ENCODE measurements at regions not wholly inside any gene's neighbourhood (a gene's known extent, or its start where the extent isn't known, plus 50 kb on each side); places are given as distances from the start of the nearest gene placed in this dataset.

- Mint-ChIP-seq H3K36me3 (no peaks in the 10 kb centered on the region), H3K27me3 (no peaks in the 10 kb centered on the region), H3K27ac (no peak overlapping the region), H3K4me3 (no peak overlapping the region), H3K4me1 (no peaks in the 10 kb centered on the region), H3K9me3 (peaks cover 4 to 16% (median 8%) of the 10 kb centered on the region in 5 donors)
- ChIA-PET CTCF (no interaction called here), POLR2A (no interaction called here)
- Histone ChIP-seq H3K36me3 (ENCODE audit: insufficient read depth, low read length) (no peaks in the 10 kb centered on the region), H3K9me3 (ENCODE audit: low read length) (no peaks in the 10 kb centered on the region), H3K4me3 (ENCODE audit: low read length) (no peak overlapping the region), H3K27ac (ENCODE audit: low read depth, low read length) (no peak overlapping the region), H3K4me1 (ENCODE audit: insufficient read depth, low read length) (no peaks in the 10 kb centered on the region), H3K27me3 (ENCODE audit: insufficient read depth, low read length, poor library complexity, severe bottlenecking) (no peaks in the 10 kb centered on the region)
- no peak for DNase-seq
Measured at GRCh38 chr7:68535266-68535665, 1063.0 kb upstream of the AUTS2 start.

GRCh38 chr7:68537051-68537773 lies 1061.1 kb upstream of the AUTS2 start:
- ChIA-PET CTCF (no interaction called here), POLR2A (no interaction called here)
- Histone ChIP-seq H3K9me3 (ENCODE audit: low read length) (no peaks in the 10 kb centered on the region), H3K4me1 (ENCODE audit: insufficient read depth, low read length) (no peaks in the 10 kb centered on the region), H3K27me3 (ENCODE audit: insufficient read depth, low read length, poor library complexity, severe bottlenecking) (no peaks in the 10 kb centered on the region), H3K4me3 (ENCODE audit: low read length) (no peak overlapping the region), H3K27ac (ENCODE audit: low read depth, low read length) (no peak overlapping the region), H3K36me3 (ENCODE audit: insufficient read depth, low read length) (no peaks in the 10 kb centered on the region)
- H3K4me1 Mint-ChIP-seq: no peaks in the 10 kb centered on the region
- no peaks in the 10 kb centered on the region for H3K27me3 Mint-ChIP-seq
- peaks cover 8 to 14% (median 10%) of the 10 kb centered on the region in 5 donors for H3K9me3 Mint-ChIP-seq
- H3K4me3 Mint-ChIP-seq: no peak overlapping the region
- no peak for DNase-seq
- H3K36me3 Mint-ChIP-seq: no peaks in the 10 kb centered on the region
- no peak overlapping the region for H3K27ac Mint-ChIP-seq

GRCh38 chr7:68537774-68538071 lies 1060.6 kb upstream of the AUTS2 start:
- Histone ChIP-seq H3K27ac (ENCODE audit: low read depth, low read length) (no peak overlapping the region), H3K9me3 (ENCODE audit: low read length) (no peaks in the 10 kb centered on the region), H3K4me3 (ENCODE audit: low read length) (no peak overlapping the region), H3K27me3 (ENCODE audit: insufficient read depth, low read length, poor library complexity, severe bottlenecking) (no peaks in the 10 kb centered on the region), H3K36me3 (ENCODE audit: insufficient read depth, low read length) (no peaks in the 10 kb centered on the region), H3K4me1 (ENCODE audit: insufficient read depth, low read length) (no peaks in the 10 kb centered on the region)
- CTCF ChIA-PET: no interaction called here
- peaks cover 8 to 14% (median 10%) of the 10 kb centered on the region in 5 donors for H3K9me3 Mint-ChIP-seq
- H3K4me1 Mint-ChIP-seq: no peaks in the 10 kb centered on the region
- no peak overlapping the region for H3K4me3 Mint-ChIP-seq
- DNase-seq: no peak
- H3K27me3 Mint-ChIP-seq: no peaks in the 10 kb centered on the region
- no peak overlapping the region for H3K27ac Mint-ChIP-seq
- H3K36me3 Mint-ChIP-seq: no peaks in the 10 kb centered on the region
- POLR2A ChIA-PET: no interaction called here

- Histone ChIP-seq H3K9me3 (ENCODE audit: low read length) (no peaks in the 10 kb centered on the region), H3K27ac (ENCODE audit: low read depth, low read length) (no peak overlapping the region), H3K4me3 (ENCODE audit: low read length) (no peak overlapping the region), H3K27me3 (ENCODE audit: insufficient read depth, low read length, poor library complexity, severe bottlenecking) (no peaks in the 10 kb centered on the region), H3K36me3 (ENCODE audit: insufficient read depth, low read length) (no peaks in the 10 kb centered on the region), H3K4me1 (ENCODE audit: insufficient read depth, low read length) (no peaks in the 10 kb centered on the region)
- Mint-ChIP-seq H3K9me3 (peaks cover 5 to 20% (median 6%) of the 10 kb centered on the region in 5 donors), H3K4me1 (no peaks in the 10 kb centered on the region), H3K27ac (no peak overlapping the region), H3K27me3 (no peaks in the 10 kb centered on the region), H3K4me3 (no peak overlapping the region), H3K36me3 (no peaks in the 10 kb centered on the region)
- ChIA-PET POLR2A (no interaction called here), CTCF (no interaction called here)
- no peak for DNase-seq
Measured at GRCh38 chr7:68542831-68543230, 1055.4 kb upstream of the AUTS2 start.

- H3K4me1 ChIP-seq (ENCODE audit: insufficient read depth, low read length): no peaks in the 10 kb centered on the region
- Mint-ChIP-seq H3K4me1 (no peaks in the 10 kb centered on the region), H3K4me3 (no peak overlapping the region), H3K27ac (no peak overlapping the region), H3K9me3 (peaks cover 2 to 21% (median 8%) of the 10 kb centered on the region in 5 donors), H3K36me3 (no peaks in the 10 kb centered on the region), H3K27me3 (no peaks in the 10 kb centered on the region)
- H3K27me3 ChIP-seq (ENCODE audit: insufficient read depth, low read length, poor library complexity, severe bottlenecking): no peaks in the 10 kb centered on the region
- POLR2A ChIA-PET: no interaction called here
- no peaks in the 10 kb centered on the region for H3K9me3 ChIP-seq (ENCODE audit: low read length)
- no peak overlapping the region for H3K27ac ChIP-seq (ENCODE audit: low read depth, low read length)
- no peak for DNase-seq
- H3K36me3 ChIP-seq (ENCODE audit: insufficient read depth, low read length): no peaks in the 10 kb centered on the region
- no peak overlapping the region for H3K4me3 ChIP-seq (ENCODE audit: low read length)
- CTCF ChIA-PET: no interaction called here
Measured at GRCh38 chr7:68544851-68545250, 1053.4 kb upstream of the AUTS2 start.

GRCh38 chr7:68547181-68547580 lies 1051.1 kb upstream of the AUTS2 start:
- H3K36me3 Mint-ChIP-seq: no peaks in the 10 kb centered on the region
- no peaks in the 10 kb centered on the region for H3K4me1 Mint-ChIP-seq
- Histone ChIP-seq H3K9me3 (ENCODE audit: low read length) (no peaks in the 10 kb centered on the region), H3K4me3 (ENCODE audit: low read length) (no peak overlapping the region), H3K36me3 (ENCODE audit: insufficient read depth, low read length) (no peaks in the 10 kb centered on the region), H3K27me3 (ENCODE audit: insufficient read depth, low read length, poor library complexity, severe bottlenecking) (no peaks in the 10 kb centered on the region), H3K27ac (ENCODE audit: low read depth, low read length) (no peak overlapping the region), H3K4me1 (ENCODE audit: insufficient read depth, low read length) (no peaks in the 10 kb centered on the region)
- no peak overlapping the region for H3K27ac Mint-ChIP-seq
- ChIA-PET POLR2A (no interaction called here), CTCF (no interaction called here)
- H3K27me3 Mint-ChIP-seq: no peaks in the 10 kb centered on the region
- DNase-seq: no peak
- no peak overlapping the region for H3K4me3 Mint-ChIP-seq
- peaks cover 2 to 21% (median 8%) of the 10 kb centered on the region in 5 donors for H3K9me3 Mint-ChIP-seq

GRCh38 chr7:68547799-68548198 lies 1050.5 kb upstream of the AUTS2 start:
- POLR2A ChIA-PET: no interaction called here
- H3K9me3 Mint-ChIP-seq: peaks cover 2 to 21% (median 8%) of the 10 kb centered on the region in 5 donors
- no peak for DNase-seq
- H3K4me1 ChIP-seq (ENCODE audit: insufficient read depth, low read length): no peaks in the 10 kb centered on the region
- H3K4me1 Mint-ChIP-seq: no peaks in the 10 kb centered on the region
- no peaks in the 10 kb centered on the region for H3K36me3 Mint-ChIP-seq
- H3K4me3 Mint-ChIP-seq: no peak overlapping the region
- H3K9me3 ChIP-seq (ENCODE audit: low read length): no peaks in the 10 kb centered on the region
- no peak overlapping the region for H3K27ac ChIP-seq (ENCODE audit: low read depth, low read length)
- no peaks in the 10 kb centered on the region for H3K36me3 ChIP-seq (ENCODE audit: insufficient read depth, low read length)
- no peak overlapping the region for H3K4me3 ChIP-seq (ENCODE audit: low read length)
- H3K27me3 Mint-ChIP-seq: no peaks in the 10 kb centered on the region
- no peaks in the 10 kb centered on the region for H3K27me3 ChIP-seq (ENCODE audit: insufficient read depth, low read length, poor library complexity, severe bottlenecking)
- no peak overlapping the region for H3K27ac Mint-ChIP-seq
- CTCF ChIA-PET: no interaction called here

- Mint-ChIP-seq H3K4me1 (no peaks in the 10 kb centered on the region), H3K36me3 (no peaks in the 10 kb centered on the region), H3K27me3 (no peaks in the 10 kb centered on the region), H3K27ac (no peak overlapping the region), H3K9me3 (peaks cover 2 to 21% (median 8%) of the 10 kb centered on the region in 5 donors), H3K4me3 (no peak overlapping the region)
- Histone ChIP-seq H3K4me1 (ENCODE audit: insufficient read depth, low read length) (no peaks in the 10 kb centered on the region), H3K36me3 (ENCODE audit: insufficient read depth, low read length) (no peaks in the 10 kb centered on the region), H3K9me3 (ENCODE audit: low read length) (no peaks in the 10 kb centered on the region), H3K27ac (ENCODE audit: low read depth, low read length) (no peak overlapping the region), H3K27me3 (ENCODE audit: insufficient read depth, low read length, poor library complexity, severe bottlenecking) (no peaks in the 10 kb centered on the region), H3K4me3 (ENCODE audit: low read length) (no peak overlapping the region)
- DNase-seq: no peak
- ChIA-PET CTCF (no interaction called here), POLR2A (no interaction called here)
Measured at GRCh38 chr7:68550027-68550426, 1048.2 kb upstream of the AUTS2 start.

GRCh38 chr7:68550635-68551034 lies 1047.6 kb upstream of the AUTS2 start:
- no peaks in the 10 kb centered on the region for H3K27me3 ChIP-seq (ENCODE audit: insufficient read depth, low read length, poor library complexity, severe bottlenecking)
- CTCF ChIA-PET: no interaction called here
- Mint-ChIP-seq H3K27ac (no peak overlapping the region), H3K9me3 (peaks cover 2 to 21% (median 8%) of the 10 kb centered on the region in 5 donors), H3K36me3 (no peaks in the 10 kb centered on the region), H3K4me1 (no peaks in the 10 kb centered on the region), H3K27me3 (no peaks in the 10 kb centered on the region), H3K4me3 (no peak overlapping the region)
- no peak overlapping the region for H3K4me3 ChIP-seq (ENCODE audit: low read length)
- H3K4me1 ChIP-seq (ENCODE audit: insufficient read depth, low read length): no peaks in the 10 kb centered on the region
- no peaks in the 10 kb centered on the region for H3K36me3 ChIP-seq (ENCODE audit: insufficient read depth, low read length)
- H3K9me3 ChIP-seq (ENCODE audit: low read length): no peaks in the 10 kb centered on the region
- DNase-seq: no peak
- H3K27ac ChIP-seq (ENCODE audit: low read depth, low read length): no peak overlapping the region
- POLR2A ChIA-PET: no interaction called here
